PFSK-1 (cell line): ENCODE measurements at regions not wholly inside any gene's neighbourhood (a gene's known extent, or its start where the extent isn't known, plus 50 kb on each side); places are given as distances from the start of the nearest gene placed in this dataset.

ENCODE experiments used
- FOXP2 ChIP-seq: optimal IDR thresholded peaks from 2 replicates; pipeline ENCODE3; 2011; ENCODE audit warnings: borderline replicate concordance, control low read depth, inconsistent platforms; ENCODE audit not compliant: insufficient read depth; ENCODE audit errors: extremely low read length, extremely low read depth
- POLR2AphosphoS5 ChIP-seq: IDR thresholded peaks from 2 replicates; pipeline ENCODE4 v1.6.1; 2012; ENCODE audit warnings: low read depth, mild to moderate bottlenecking, control low read depth, low read length, moderate library complexity

DNA sequence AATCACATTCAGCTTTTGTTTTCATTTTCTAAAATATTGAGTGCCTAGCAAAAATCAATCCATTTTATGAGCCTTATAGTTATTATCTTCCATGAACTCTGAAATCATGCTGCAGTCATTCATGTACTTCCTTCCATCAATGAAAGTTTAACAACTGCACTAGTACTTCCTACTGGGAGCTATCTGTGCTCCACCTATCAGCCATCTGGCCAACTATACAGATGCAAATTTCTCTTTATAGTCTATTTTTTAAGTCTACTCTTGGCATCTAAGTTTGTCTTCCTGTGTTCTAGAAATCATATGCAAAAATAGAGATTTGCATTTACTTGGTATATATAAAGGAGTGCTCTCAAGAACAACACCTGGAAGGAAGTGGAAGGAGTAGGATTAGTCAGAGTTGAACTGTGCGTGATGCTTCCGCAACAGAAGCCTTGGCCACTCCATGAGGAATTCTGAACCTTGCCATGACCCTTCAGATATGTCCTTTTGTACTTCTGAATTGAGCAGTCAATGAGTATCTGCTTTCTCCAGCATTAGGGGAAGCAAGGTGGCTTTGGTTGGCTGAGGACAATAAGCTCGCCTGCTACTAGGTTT, 403.2 kb upstream of the ADAMTS5 start:
- TF ChIP-seq POLR2AphosphoS5 (no peak), FOXP2 (no peak)
